ENCODE measurements at regions not wholly inside any gene's neighbourhood (a gene's known extent, or its start where the extent isn't known, plus 50 kb on each side); places are given as distances from the start of the nearest gene placed in this dataset.

- ATAC-seq, result no peak
Observed at GRCh38 chr2:51151490-51152140, 119.7 kb upstream of the NRXN1 start.

- ATAC-seq, result no peak
Observed at GRCh38 chr2:51149725-51150124, 117.8 kb upstream of the NRXN1 start.

GRCh38 chr2:51145761-51146160, 113.8 kb upstream of the NRXN1 start:
- no peak for ATAC-seq

GRCh38 chr2:51120754-51121280, 88.9 kb upstream of the NRXN1 start:
- ATAC-seq, result no peak

- no peak for ATAC-seq
Observed at GRCh38 chr2:51111532-51111931, 79.6 kb upstream of the NRXN1 start.

- ATAC-seq, result no peak
Observed at GRCh38 chr2:51108794-51109193, 76.9 kb upstream of the NRXN1 start.

GRCh38 chr2:51107841-51108240, 75.9 kb upstream of the NRXN1 start:
- ATAC-seq, result no peak

GRCh38 chr2:51105811-51106210, 73.9 kb upstream of the NRXN1 start:
- ATAC-seq, result no peak

GRCh38 chr2:51103205-51103604, 71.3 kb upstream of the NRXN1 start:
- ATAC-seq, result no peak

- ATAC-seq, result no peak
Observed at GRCh38 chr2:51093016-51093415, 61.1 kb upstream of the NRXN1 start.

GRCh38 chr2:51085420-51086068, 53.6 kb upstream of the NRXN1 start:
- ATAC-seq, result no peak

GRCh38 chr2:51084750-51085149, 52.8 kb upstream of the NRXN1 start:
- ATAC-seq, result no peak
